ENCODE measurements at regions not wholly inside any gene's neighbourhood (a gene's known extent, or its start where the extent isn't known, plus 50 kb on each side); places are given as distances from the start of the nearest gene placed in this dataset.

GRCh38 chr2:423479-423878, 135.6 kb upstream of the ALKAL2 start:
- TF ChIP-seq CTCF (IDR thresholded peaks at IDR 0.05; ENCODE audit: borderline replicate concordance, extremely low read depth, low read length, poor library complexity, severe bottlenecking) (no peak), EZH2 (IDR thresholded peaks at IDR 0.05; ENCODE audit: borderline replicate concordance, low read depth, low read length, severe bottlenecking) (no peak)
